Esophagus squamous epithelium (tissue), 4 donors: ENCODE measurements at regions not wholly inside any gene's neighbourhood (a gene's known extent, or its start where the extent isn't known, plus 50 kb on each side); places are given as distances from the start of the nearest gene placed in this dataset.
"Not testable (repeated sequence)": the region's sequence is repeated elsewhere in the genome, so short reads cannot be mapped to it uniquely, and the experiment has no call there.

Experiments used
- POLR2A ChIP-seq, 4 donors: fragments of 450-650 bp; IDR thresholded peaks; one replicate each; pipeline ENCODE4 v1.6.1; 2017; ENCODE audit warnings: antibody characterized with exemption in 4 of 4, mild to moderate bottlenecking in 4 of 4, moderate library complexity in 3 of 4
- TF ChIP-seq, protein P1 (sequence below), 6 experiments: fragments of 450-650 bp in 4 of 6; fragments of 200-600 bp in 2 of 6; sonication (generic) in 2 of 6; IDR thresholded peaks; one replicate each; pipeline ENCODE4 v1.5.1; 2016 to 2019; ENCODE audit warnings: antibody characterized with exemption in 6 of 6, mild to moderate bottlenecking in 4 of 6, moderate library complexity in 4 of 6

DNA sequence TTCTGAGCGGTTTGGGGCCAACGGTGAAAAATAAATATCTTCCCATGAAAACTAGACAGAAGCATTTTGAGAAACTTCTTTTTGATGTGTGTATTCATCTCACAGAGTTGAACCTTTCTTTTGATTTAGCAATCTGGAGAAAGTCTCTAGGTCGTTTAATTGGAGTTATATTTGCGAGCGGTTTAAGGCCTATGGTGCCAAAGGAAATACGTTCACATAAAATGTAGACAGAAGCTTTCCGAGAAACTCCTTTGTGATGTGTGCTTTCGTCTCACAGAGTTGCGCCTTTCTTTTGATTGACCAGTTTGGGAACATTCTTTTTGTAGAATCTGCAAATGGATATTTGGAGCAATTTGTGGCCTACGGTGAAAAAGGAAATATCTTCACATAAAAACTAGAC lies 3032.2 kb downstream of the TUBA3C start:
- TF ChIP-seq POLR2A (IDR thresholded peaks at IDR 0.05), result not testable (repeated sequence)
- TF ChIP-seq, protein P1, sequence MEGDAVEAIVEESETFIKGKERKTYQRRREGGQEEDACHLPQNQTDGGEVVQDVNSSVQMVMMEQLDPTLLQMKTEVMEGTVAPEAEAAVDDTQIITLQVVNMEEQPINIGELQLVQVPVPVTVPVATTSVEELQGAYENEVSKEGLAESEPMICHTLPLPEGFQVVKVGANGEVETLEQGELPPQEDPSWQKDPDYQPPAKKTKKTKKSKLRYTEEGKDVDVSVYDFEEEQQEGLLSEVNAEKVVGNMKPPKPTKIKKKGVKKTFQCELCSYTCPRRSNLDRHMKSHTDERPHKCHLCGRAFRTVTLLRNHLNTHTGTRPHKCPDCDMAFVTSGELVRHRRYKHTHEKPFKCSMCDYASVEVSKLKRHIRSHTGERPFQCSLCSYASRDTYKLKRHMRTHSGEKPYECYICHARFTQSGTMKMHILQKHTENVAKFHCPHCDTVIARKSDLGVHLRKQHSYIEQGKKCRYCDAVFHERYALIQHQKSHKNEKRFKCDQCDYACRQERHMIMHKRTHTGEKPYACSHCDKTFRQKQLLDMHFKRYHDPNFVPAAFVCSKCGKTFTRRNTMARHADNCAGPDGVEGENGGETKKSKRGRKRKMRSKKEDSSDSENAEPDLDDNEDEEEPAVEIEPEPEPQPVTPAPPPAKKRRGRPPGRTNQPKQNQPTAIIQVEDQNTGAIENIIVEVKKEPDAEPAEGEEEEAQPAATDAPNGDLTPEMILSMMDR (IDR thresholded peaks at IDR 0.05), result not testable (repeated sequence)
